GM18505 (cell line): ENCODE measurements at regions not wholly inside any gene's neighbourhood (a gene's known extent, or its start where the extent isn't known, plus 50 kb on each side); places are given as distances from the start of the nearest gene placed in this dataset.

Experiments used
- ATAC-seq: cut with Tn5 transposase; IDR thresholded peaks from one replicate; pipeline ENCODE4 v1.9.1; 2021; ENCODE audit not compliant: unreplicated experiment
- POLR2A ChIP-seq: IDR thresholded peaks from 4 replicates; pipeline ENCODE4 v1.6.1; 2011; ENCODE audit warnings: borderline replicate concordance; ENCODE audit not compliant: insufficient read depth, insufficient read length; ENCODE audit errors: extremely low read depth

DNA sequence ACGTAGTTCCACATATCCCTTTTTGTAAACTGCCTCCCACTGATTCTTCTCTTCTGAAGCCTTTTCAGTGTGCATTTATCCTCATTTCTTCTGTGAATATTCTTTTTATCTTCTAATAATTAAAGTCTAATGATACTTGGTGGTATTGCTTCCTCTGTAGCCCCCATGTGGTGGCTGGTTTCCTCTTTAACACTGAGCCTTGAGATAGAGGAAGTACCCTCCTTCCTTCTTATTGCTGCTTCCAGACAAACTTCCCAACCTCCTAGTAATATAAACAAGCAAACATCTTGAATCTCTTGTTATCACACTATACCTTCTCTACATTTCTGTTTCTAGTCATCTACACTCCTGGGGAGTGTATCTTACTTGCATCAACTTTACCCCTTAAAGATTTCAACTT is 310.5 kb upstream of the GIMD1 start:
- no peak for ATAC-seq
- no peak for TF ChIP-seq POLR2A

DNA sequence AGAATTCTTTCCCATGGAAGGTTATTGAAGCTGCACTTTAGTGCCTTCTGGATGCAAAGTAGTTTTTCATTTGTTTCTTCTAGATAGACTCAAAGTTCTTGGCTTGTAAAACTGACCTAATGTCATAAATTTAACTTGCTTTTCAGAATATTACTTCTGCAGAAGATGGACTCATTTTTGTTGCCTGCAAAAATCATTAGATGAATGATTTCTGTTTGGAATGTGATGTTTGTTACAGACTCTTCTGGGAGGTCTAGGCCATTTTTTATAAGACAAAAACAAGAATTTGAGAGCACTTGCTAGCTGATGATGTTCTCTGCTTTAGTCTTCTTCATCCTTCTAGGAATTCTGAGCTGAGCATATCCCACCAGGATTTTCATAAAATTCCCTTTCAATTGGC is 308.6 kb upstream of the GIMD1 start:
- TF ChIP-seq POLR2A = no peak
- no peak for ATAC-seq

DNA sequence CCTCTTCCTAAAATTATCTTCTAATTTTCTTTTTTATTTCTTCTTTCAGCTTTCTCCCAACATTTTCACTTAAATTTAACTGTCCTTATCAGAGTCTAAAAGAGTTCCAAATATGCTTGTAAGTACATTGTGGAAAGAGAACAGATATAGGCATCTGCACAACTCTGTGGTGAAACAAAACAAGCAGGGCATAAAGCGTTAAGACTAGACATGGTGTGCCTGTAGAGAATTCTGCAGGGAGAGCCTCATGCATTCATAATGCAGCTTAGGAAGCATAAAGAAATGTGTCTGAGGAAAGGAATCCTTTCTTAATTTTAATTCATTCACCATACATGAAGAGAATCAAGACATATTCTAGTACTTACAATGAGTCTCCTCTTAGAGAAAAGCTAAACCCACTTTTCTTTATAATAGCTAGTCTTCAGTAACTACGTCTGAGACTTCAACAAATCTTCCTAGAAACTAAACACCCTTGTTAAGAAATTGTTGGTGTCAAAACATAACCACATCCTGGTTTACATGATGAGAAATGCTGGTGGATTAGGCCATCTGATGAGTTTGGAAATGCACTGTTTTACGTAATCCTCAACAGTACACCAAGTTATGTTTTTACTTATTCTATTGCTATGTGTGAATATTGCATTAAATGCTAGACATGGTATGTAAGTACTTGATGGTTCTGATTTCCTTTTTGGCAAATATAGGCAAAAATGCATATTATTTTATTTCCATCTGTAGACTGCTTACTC is 307.8 kb upstream of the GIMD1 start:
- TF ChIP-seq POLR2A = no peak

DNA sequence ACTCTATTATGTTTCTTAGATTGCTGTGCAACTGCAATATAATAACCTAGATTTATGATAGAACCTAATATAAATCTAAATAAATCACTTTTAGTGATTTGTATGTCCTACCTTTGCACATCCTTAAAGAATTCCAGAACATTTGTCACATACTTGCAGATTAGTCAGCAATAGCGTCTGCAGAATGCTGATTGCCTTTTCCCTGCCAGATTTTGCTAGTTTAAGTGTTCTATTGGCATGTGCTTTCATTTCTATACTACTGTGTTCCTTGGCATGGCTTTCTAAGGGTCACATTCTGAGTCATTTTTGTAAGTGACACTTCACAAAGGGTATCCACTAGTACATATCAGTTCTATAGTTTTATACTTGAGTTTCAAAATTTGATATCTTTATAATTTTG is 303.1 kb upstream of the GIMD1 start:
- ATAC-seq = no peak

More for the DNA sequence above, 307.8 kb upstream of the GIMD1 start:
- no peak for ATAC-seq

DNA sequence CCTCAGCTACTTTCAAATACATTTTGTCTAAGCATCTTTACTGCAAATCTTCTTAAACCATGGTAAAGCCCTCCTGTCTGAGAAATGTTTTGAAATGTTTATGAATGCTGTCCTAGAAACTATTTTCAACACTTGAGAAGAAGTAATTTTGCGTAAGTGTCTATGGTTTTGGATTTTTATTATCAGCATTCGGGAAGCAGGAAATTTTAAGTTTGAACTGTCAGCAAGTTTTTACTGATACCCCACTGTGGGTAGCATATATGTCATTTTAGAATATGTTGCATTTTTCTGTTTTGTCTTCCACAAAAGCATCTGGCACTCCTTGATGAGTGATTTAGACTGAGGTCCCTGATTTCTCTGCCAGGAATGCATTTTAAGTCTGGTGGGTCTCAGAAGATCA is 302.4 kb upstream of the GIMD1 start:
- ATAC-seq = no peak
- TF ChIP-seq POLR2A = no peak

More for the DNA sequence above, 303.1 kb upstream of the GIMD1 start:
- no peak for TF ChIP-seq POLR2A

DNA sequence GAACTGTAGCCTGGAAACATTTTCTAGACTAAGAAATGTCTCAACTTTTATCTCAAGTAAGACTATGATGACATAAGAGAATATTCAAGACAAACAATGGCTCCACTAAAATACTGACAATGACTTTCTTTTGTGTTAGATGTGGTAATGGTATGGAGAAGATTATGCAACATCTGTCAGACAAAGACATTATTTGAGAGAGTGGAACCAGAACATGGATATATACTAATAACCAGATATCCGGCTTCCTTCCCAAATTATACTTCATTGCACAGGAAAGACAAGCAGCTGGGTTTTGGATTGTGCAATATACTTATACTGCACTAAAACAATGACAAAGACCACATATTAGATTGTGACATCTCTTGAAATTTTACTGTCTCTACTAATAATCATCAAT is 290.8 kb upstream of the GIMD1 start:
- no peak for TF ChIP-seq POLR2A
- no peak for ATAC-seq

DNA sequence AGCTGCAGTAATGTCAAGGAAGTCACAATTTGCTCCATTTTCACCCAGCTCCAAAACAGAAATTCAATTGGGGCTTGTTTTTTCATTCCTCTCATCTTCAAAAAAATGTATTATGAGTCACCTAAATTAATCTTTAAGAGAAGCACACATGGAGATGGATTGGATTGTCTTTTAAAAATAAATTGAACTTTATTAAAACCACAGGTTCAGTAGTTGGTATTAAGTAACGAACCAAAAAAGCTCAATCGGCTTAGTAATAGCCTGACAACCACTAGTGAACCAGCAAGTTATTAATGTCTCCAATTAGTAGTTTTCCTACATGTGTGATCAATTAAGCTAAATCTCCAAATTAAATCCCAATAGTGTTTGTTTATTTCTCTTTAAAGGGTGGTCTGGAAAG is 283.5 kb upstream of the GIMD1 start:
- TF ChIP-seq POLR2A = no peak
- no peak for ATAC-seq

DNA sequence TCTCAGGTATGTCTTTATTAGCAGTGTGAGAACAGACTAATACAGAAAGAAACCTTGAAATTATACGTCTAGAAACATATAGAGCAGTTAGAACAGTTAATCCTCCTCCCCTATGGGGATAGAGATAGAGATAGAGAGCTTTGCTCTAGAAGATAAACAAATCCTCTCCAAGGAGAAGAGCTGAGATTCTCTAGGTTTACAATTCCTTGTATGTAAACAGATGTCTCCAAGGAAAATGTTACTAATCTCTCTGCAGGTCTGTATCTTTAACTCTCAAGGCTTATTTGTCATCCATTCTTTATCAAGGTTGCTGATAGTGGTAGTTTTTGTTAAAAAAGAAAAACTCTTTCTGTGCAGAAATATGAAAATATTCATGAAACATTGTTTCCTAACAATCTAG is 282.1 kb upstream of the GIMD1 start:
- TF ChIP-seq POLR2A = no peak
- ATAC-seq = no peak

DNA sequence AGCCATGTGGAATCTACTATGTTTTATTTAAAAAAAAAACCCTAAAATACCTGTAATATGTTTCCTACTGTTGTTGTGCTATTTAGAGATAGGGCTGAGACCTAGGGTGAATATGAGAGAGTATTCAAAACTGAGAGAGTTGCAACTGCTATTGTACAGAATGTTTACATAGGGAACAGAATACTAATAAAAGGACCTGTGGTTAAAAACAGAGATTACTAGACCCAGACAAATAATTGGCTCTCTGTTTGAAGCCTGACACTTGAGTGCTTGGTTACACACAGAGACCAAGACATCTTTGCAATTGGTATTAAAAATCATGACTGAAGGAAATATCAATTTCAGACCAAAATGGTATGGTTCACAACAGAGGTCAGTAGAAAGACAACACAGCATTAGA is 278.9 kb upstream of the GIMD1 start:
- no peak for ATAC-seq
- TF ChIP-seq POLR2A = no peak

DNA sequence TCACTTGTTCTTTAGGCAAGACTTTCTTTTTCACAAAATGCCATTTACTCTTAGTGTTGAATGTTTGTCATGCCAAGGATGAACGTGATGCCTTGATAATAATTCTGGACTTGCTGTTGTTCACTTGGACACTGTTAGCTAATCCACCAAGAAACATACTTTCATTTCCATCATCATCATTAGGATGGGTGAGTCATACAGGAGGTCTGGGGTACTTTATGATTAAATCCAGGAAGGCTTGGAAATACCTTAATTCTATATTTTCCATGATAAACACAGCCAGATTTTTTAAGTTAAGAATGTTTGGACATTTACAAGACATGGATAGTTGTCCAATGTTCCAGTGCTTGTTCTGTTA is 260.7 kb upstream of the GIMD1 start:
- no peak for TF ChIP-seq POLR2A
- ATAC-seq = no peak

DNA sequence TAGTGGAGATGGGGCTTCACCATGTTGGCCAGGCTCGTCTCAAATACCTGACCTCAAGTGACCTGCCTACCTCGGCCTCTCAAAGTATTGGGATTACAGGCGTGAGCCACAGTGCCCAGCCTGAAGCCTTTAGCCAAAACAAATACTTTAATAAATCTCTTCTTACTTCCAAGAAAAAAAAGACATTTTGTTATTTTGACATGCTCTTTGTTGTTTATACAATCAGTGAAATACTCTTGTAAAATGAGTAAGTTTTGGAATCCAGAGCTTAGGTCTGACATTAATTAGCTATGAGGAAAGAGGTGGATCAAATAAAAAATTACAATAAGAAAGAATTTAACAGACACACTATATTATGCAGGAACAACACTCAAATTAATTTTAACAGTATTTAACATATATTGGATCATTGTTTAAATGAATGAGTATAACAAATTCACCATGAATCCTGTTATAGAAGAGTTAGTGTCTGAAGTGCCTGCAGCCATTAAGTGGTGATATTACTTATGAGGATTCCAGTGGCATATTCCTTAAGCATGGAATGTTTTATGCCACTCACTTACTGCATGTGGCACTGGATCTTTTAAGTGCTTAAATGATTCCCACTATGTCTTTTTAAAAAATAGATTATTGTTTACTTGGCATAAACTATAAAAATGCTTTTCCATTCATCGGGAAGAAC is 260.1 kb upstream of the GIMD1 start:
- TF ChIP-seq POLR2A = no peak
- ATAC-seq = no peak

DNA sequence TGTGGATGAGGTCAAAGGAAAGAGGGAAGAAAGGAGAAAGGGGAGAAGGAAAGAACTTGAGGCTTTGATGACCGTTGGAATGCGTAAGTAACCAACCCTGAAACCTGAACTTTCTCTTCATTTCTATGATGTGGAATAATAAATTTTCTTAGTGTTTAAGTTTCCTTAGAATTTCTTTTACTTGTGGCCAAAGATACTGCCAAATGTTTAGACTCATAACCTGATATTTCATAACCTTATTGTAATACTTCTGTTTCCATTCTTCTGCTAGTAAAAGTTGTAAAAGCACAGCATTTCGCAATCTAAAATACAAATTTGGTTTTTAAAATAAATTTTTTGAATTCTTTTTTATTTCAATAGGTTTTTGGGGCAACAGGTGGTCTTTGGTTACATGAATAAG is 258.5 kb upstream of the GIMD1 start:
- TF ChIP-seq POLR2A = no peak
- ATAC-seq = no peak

DNA sequence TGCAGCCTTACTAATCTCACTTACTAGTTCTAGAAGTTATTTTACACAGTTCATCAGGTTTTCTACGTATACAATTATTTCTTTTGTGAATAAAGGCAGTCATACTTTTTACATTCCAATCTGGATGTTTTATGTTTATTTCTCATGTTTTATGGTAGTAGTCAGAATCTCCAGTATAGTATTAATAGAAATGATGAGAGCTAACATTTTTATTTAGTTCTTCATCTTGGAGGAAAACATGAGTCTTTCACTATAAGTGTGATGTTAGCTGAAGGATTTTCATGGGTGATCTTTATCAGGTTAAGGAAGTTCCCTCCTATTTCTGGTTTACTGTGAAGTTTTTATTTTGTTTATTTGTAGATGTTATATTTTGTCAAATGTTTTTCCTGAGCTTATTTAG is 256.1 kb upstream of the GIMD1 start:
- TF ChIP-seq POLR2A = no peak
- no peak for ATAC-seq

DNA sequence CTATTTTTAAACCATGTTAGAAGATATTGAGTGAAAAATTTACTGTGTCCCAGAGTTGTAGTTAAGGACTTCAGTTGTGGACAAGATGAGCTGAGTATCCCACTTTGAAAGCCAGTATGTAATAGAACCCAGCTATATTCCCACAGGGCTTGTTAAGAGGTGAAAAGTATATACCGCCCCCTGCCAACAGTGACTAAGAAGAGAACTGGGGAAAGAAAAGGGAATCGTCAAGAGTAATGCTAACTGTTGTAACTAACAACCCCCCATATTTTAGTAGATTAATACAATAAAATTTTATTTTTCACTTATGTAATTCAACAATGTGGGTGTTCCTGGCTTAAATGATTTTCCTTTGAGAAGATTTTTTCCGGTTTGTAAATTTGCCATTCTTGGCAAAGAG is 250.4 kb upstream of the GIMD1 start:
- TF ChIP-seq POLR2A = no peak
- ATAC-seq = no peak
